Activated B cell treated with CpG ODN at 0.5 μM for 24 hours (primary cell): ENCODE measurements at regions not wholly inside any gene's neighbourhood (a gene's known extent, or its start where the extent isn't known, plus 50 kb on each side); places are given as distances from the start of the nearest gene placed in this dataset.

Experiments used
- ATAC-seq: fragments of 200-7000 bp; cut with Tn5 transposase; one replicate; pipeline ENCODE4 v1.10.0; 2021; ENCODE audit warnings: low read depth, mild to moderate bottlenecking, moderate library complexity
- CTCF ChIA-PET: fragments of 350-600 bp; sonication (Branson Sonifier 250); formaldehyde crosslinking; loops from one replicate; lab custom pipeline; 2021; ENCODE audit warnings: antibody characterized with exemption; lab: Charles Lee
- POLR2A ChIA-PET: fragments of 350-600 bp; sonication (Branson Sonifier 250); formaldehyde crosslinking; loops from one replicate; lab custom pipeline; 2021; ENCODE audit warnings: antibody characterized with exemption; lab: Charles Lee
- DNase-seq: peaks from one replicate; pipeline ENCODE4 v3.0.0; 2022
- H3K27ac Mint-ChIP-seq: one replicate; pipeline ENCODE4 v1.8.0; 2020; ENCODE audit warnings: mixed read lengths
- H3K27me3 Mint-ChIP-seq: one replicate; pipeline ENCODE4 v1.8.0; 2021; ENCODE audit warnings: mixed read lengths
- H3K36me3 Mint-ChIP-seq: one replicate; pipeline ENCODE4 v1.8.0; 2021; ENCODE audit warnings: low read depth, mixed read lengths
- H3K4me1 Mint-ChIP-seq: one replicate; pipeline ENCODE4 v1.8.0; 2021; ENCODE audit warnings: mixed read lengths
- H3K4me3 Mint-ChIP-seq: one replicate; pipeline ENCODE4 v1.8.0; 2020; ENCODE audit warnings: mild to moderate bottlenecking, mixed read lengths
- H3K9me3 Mint-ChIP-seq: one replicate; pipeline ENCODE4 v1.8.0; 2020; ENCODE audit warnings: mixed read lengths
- intact Hi-C: fragments of 100-400 bp; cut with micrococcal nuclease; formaldehyde crosslinking; loops from one replicate; pipeline ENCODE4 v1.15.1; 2024
- TF ChIP-seq, protein P1 (sequence below): fragments of 200-600 bp; IDR thresholded peaks from one replicate; pipeline ENCODE4 v1.8.0; 2022; ENCODE audit warnings: antibody characterized with exemption, mild to moderate bottlenecking

DNA sequence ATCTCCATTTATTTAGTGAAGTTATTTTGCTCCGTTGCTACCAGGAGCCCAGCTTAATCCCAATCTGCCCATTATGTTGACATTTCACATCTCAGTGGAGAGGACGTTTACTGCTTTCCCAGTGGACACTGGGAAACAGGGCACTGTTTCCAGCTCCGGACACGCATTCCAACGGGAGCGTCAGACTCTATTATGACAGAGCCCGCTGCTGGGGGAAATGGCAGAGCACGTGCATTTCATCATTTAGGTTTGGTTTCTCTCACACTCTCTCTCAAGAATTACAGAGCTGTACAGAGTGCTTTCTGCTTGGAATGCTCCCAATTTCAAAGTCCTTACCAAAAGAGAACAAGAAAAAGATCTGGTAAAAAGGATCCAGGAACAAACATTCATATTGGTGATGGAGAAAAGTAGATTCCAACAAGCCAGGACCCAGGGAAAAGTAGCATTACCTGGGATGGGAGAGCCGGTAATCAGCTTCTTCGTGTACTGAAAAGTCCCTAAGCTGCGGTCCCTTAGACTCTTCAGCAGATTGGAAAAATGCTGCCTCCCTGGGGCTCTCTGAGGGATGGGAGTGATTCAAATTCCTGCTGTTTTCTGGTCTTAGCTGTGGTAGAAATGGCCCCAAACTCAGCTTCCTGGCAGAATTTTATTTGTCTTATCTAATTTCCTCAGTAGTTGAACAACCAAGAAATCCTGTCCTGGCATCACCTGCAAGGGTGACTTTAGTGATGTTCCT is 136.0 kb upstream of the THBS1 start:
- ATAC-seq (no peak), DNase-seq (no peak)
- no peaks in the 10 kb centered on the region for H3K4me1 Mint-ChIP-seq
- no peaks in the 10 kb centered on the region for H3K9me3 Mint-ChIP-seq
- intact Hi-C loops = no loop called here
- H3K36me3 Mint-ChIP-seq = no peaks in the 10 kb centered on the region
- no peak overlapping the region for H3K4me3 Mint-ChIP-seq
- no peak overlapping the region for H3K27ac Mint-ChIP-seq
- POLR2A ChIA-PET = no interaction called here
- CTCF ChIA-PET = no interaction called here
- no peaks in the 10 kb centered on the region for H3K27me3 Mint-ChIP-seq
- TF ChIP-seq, protein P1, sequence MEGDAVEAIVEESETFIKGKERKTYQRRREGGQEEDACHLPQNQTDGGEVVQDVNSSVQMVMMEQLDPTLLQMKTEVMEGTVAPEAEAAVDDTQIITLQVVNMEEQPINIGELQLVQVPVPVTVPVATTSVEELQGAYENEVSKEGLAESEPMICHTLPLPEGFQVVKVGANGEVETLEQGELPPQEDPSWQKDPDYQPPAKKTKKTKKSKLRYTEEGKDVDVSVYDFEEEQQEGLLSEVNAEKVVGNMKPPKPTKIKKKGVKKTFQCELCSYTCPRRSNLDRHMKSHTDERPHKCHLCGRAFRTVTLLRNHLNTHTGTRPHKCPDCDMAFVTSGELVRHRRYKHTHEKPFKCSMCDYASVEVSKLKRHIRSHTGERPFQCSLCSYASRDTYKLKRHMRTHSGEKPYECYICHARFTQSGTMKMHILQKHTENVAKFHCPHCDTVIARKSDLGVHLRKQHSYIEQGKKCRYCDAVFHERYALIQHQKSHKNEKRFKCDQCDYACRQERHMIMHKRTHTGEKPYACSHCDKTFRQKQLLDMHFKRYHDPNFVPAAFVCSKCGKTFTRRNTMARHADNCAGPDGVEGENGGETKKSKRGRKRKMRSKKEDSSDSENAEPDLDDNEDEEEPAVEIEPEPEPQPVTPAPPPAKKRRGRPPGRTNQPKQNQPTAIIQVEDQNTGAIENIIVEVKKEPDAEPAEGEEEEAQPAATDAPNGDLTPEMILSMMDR = no peak

DNA sequence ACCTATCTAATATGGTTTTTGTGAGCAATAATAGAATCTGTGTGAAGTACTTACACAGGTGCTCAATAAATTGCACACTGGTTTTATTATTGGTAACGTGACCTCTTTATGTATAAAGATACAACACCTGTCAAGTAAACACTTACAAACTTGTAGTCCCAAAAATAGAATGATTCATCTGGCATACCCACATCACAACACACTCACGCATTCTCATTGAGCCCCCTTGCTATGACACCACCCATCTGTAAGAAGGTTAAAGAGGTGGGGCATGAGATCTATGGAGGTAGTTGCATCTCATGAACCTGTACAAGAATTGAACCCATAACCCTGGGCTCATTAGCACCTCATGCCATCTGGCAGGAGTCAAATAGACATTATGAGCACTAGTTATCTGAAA is 134.9 kb upstream of the THBS1 start:
- CTCF ChIA-PET = no interaction called here
- Mint-ChIP-seq H3K9me3 (no peaks in the 10 kb centered on the region), H3K27ac (no peak overlapping the region), H3K4me1 (no peaks in the 10 kb centered on the region), H3K36me3 (no peaks in the 10 kb centered on the region), H3K27me3 (peaks cover 2% of the 10 kb centered on the region), H3K4me3 (no peak overlapping the region)
- intact Hi-C loops = no loop called here
- DNase-seq = no peak
- TF ChIP-seq, protein P1 = no peak
- no peak for ATAC-seq
- POLR2A ChIA-PET = no interaction called here

DNA sequence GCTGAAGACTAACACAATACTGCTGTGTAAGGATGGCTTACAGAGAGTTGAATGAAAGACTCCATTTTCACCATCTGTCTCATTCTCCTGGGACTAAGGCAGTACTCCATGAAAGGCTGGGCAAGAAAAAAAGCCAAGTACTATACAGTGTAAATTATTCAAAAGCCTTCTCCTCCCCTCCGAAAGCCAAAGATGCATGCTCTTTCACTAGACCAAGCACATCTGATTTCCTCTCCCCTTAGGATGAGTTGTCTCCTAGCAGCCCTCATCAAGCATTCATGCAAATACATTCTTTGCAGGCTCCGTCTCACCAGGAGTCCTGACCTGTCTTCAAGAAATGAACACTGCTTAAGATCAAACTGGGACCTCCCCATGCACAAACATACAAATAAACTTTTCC is 133.5 kb upstream of the THBS1 start:
- H3K36me3 Mint-ChIP-seq = no peaks in the 10 kb centered on the region
- H3K4me1 Mint-ChIP-seq = no peaks in the 10 kb centered on the region
- H3K4me3 Mint-ChIP-seq = no peak overlapping the region
- H3K9me3 Mint-ChIP-seq = no peaks in the 10 kb centered on the region
- TF ChIP-seq, protein P1 = no peak
- ATAC-seq = no peak
- peaks cover 2% of the 10 kb centered on the region for H3K27me3 Mint-ChIP-seq
- intact Hi-C loops = no loop called here
- CTCF ChIA-PET = no interaction called here
- no peak for DNase-seq
- POLR2A ChIA-PET = no interaction called here
- no peak overlapping the region for H3K27ac Mint-ChIP-seq

DNA sequence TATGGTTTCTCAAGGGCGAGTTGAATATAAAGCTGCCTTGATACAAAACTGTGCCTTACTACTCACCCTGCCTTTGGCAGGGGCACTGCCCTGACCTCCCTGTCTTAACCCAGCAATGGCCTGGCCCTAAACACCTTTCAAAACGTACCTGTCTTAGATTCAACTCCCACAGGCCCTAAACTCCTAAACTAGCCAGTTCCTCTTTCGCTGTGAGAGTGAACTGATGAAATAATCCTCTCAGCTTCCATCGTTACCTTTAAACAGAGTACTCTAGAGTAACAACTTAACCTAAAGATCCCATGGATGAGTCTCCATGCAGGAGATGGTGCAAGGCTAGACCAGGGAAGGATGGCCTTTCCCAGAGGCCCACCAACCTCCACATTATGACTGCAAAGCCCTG is 133.0 kb upstream of the THBS1 start:
- DNase-seq (no peak), ATAC-seq (no peak)
- POLR2A ChIA-PET = no interaction called here
- Mint-ChIP-seq H3K27me3 (peaks cover 2% of the 10 kb centered on the region), H3K4me3 (no peak overlapping the region), H3K36me3 (no peaks in the 10 kb centered on the region), H3K9me3 (no peaks in the 10 kb centered on the region), H3K4me1 (no peaks in the 10 kb centered on the region), H3K27ac (no peak overlapping the region)
- intact Hi-C loops = no loop called here
- TF ChIP-seq, protein P1 = no peak
- CTCF ChIA-PET = no interaction called here

DNA sequence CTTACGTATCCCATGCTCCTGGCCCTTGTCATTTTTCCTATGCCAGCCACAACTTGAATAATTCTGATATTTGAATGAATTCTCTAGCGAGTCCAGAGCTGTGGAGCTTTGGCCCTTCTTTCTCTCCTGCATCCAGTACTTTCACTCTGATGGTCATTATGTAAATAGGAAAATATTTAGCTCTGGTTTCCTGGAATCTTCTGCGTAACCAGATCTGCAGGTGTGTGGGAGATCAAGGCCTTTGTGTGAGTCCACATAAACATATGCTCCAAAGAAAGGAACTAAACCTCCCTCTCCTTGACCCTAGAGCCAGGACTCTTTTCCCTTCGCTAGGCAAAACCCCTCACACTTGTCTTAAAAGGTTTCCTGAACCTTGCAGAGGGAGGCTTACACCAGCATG is 132.5 kb upstream of the THBS1 start:
- Mint-ChIP-seq H3K9me3 (no peaks in the 10 kb centered on the region), H3K36me3 (no peaks in the 10 kb centered on the region), H3K4me1 (no peaks in the 10 kb centered on the region), H3K27me3 (peaks cover 2% of the 10 kb centered on the region), H3K27ac (no peak overlapping the region), H3K4me3 (no peak overlapping the region)
- ATAC-seq = no peak
- intact Hi-C loops = no loop called here
- no peak for DNase-seq
- TF ChIP-seq, protein P1 = no peak
- ChIA-PET POLR2A (no interaction called here), CTCF (no interaction called here)
